ENCODE measurements at regions not wholly inside any gene's neighbourhood (a gene's known extent, or its start where the extent isn't known, plus 50 kb on each side); places are given as distances from the start of the nearest gene placed in this dataset.

GRCh38 chr7:67450171-67450570, 453.5 kb downstream of the TYW1 start:
- no peak for TF ChIP-seq CTCF (IDR thresholded peaks at IDR 0.05)
- TF ChIP-seq POLR2A (IDR thresholded peaks at IDR 0.05): no peak
